Spinal cord (tissue), 9 donors: ENCODE measurements at regions not wholly inside any gene's neighbourhood (a gene's known extent, or its start where the extent isn't known, plus 50 kb on each side); places are given as distances from the start of the nearest gene placed in this dataset.
"Not testable (repeated sequence)": the region's sequence is repeated elsewhere in the genome, so short reads cannot be mapped to it uniquely, and the experiment has no call there.

Experiments used
- DNase-seq, 6 donors: peaks; one replicate each; pipeline versions ENCODE4 v3.0.0 to v3.0.0-alpha.2; 2013 to 2015; ENCODE audit warnings: low spot score in 6 of 6, low read depth in 4 of 6
- H3K27ac ChIP-seq: one replicate; pipeline ENCODE4 v1.5.1; 2013; ENCODE audit warnings: low read depth, low read length, control low read depth
- H3K27me3 ChIP-seq: one replicate; pipeline ENCODE4 v1.6.1; 2013; ENCODE audit warnings: low read length; ENCODE audit not compliant: control insufficient read depth, insufficient read depth
- H3K36me3 ChIP-seq: one replicate; pipeline ENCODE4 v1.6.1; 2013; ENCODE audit warnings: low read length; ENCODE audit not compliant: control insufficient read depth, insufficient read depth
- H3K4me1 ChIP-seq: one replicate; pipeline ENCODE4 v1.6.1; 2013; ENCODE audit warnings: low read length; ENCODE audit not compliant: control insufficient read depth, insufficient read depth
- H3K4me3 ChIP-seq: one replicate; pipeline ENCODE4 v1.5.1; 2013; ENCODE audit warnings: low read depth, low read length, control low read depth
- H3K9me3 ChIP-seq: one replicate; pipeline ENCODE4 v1.6.1; 2013; ENCODE audit warnings: low read length; ENCODE audit not compliant: control insufficient read depth, insufficient read depth
- WGBS: methylation state at CpG from one replicate; pipeline ENCODE4 v1.1.5; 2013; ENCODE audit warnings: missing lambda C conversion rate; ENCODE audit not compliant: insufficient coverage; 5-methylcytosine and 5-hydroxymethylcytosine counted together
- donor health status: healthy.

GRCh38 chr15:96197721-96198120 lies 132.8 kb upstream of the NR2F2 start:
- H3K36me3 ChIP-seq = no peaks in the 10 kb centered on the region
- no peaks in the 10 kb centered on the region for H3K4me1 ChIP-seq
- no peaks in the 10 kb centered on the region for H3K9me3 ChIP-seq
- no peaks in the 10 kb centered on the region for H3K27me3 ChIP-seq
- no peak overlapping the region for H3K4me3 ChIP-seq
- H3K27ac ChIP-seq = no peak overlapping the region
- no peak for DNase-seq
- 100% methylated on average over 1 of the region's 1 CpG for WGBS

DNA sequence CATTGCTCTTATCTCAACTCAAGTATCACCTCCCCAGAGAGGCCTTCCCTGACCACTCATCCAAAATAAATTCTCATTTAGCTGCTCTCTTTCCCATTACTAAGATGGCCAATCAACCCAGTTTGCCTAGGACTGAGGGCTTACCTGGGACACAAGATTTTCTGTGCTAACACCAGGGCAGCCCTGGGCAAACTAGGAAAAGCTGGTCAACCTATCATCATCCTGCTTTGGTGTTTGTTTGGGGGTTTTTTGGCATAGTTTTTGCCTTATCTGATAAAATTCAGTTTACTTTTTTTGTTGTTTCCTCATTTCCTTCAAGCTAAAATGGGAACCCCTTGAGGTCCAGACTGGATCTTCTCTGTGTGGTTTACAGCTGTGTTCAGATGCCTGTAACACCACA lies 131.4 kb upstream of the NR2F2 start:
- H3K4me3 ChIP-seq = no peak overlapping the region
- no peaks in the 10 kb centered on the region for H3K36me3 ChIP-seq
- no peak overlapping the region for H3K27ac ChIP-seq
- no peaks in the 10 kb centered on the region for H3K4me1 ChIP-seq
- H3K9me3 ChIP-seq = no peaks in the 10 kb centered on the region
- no peak for DNase-seq
- no peaks in the 10 kb centered on the region for H3K27me3 ChIP-seq

DNA sequence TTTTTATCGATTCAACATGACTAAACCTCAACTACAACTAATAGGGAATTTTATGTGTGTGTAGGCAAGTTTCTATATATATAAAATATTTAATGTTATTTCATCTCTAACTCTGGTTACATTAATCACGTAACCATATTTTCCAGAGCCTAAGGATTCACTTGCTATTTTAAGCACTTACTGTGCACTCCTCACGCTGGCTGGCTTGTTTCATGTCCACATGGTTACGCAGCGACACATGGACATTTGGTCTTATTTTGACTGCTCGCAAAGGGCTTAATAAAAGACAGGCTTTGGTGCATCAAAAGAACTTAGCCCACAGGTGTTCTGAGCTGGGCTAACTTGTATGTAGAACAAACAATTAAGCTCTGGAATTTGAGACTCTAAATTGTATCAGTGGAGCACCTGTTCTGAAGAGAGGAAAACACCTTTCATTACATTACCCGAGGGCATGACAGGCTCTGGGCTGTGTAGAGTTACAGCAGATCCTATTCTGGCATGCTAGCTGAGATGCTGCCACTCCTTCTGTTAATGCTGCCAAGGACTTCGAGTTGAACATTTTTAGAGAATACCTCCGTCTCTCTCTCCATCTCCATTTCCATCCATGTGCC lies 130.0 kb upstream of the NR2F2 start:
- no peak for DNase-seq
- H3K27me3 ChIP-seq = no peaks in the 10 kb centered on the region
- H3K36me3 ChIP-seq = no peaks in the 10 kb centered on the region
- H3K27ac ChIP-seq = no peak overlapping the region
- no peaks in the 10 kb centered on the region for H3K9me3 ChIP-seq
- no peaks in the 10 kb centered on the region for H3K4me1 ChIP-seq
- 93% methylated on average over 8 of the region's 9 CpGs for WGBS
- H3K4me3 ChIP-seq = no peak overlapping the region

GRCh38 chr15:96201696-96202095 lies 128.8 kb upstream of the NR2F2 start:
- Histone ChIP-seq H3K9me3 (no peaks in the 10 kb centered on the region), H3K36me3 (no peaks in the 10 kb centered on the region), H3K27ac (no peak overlapping the region)

DNA sequence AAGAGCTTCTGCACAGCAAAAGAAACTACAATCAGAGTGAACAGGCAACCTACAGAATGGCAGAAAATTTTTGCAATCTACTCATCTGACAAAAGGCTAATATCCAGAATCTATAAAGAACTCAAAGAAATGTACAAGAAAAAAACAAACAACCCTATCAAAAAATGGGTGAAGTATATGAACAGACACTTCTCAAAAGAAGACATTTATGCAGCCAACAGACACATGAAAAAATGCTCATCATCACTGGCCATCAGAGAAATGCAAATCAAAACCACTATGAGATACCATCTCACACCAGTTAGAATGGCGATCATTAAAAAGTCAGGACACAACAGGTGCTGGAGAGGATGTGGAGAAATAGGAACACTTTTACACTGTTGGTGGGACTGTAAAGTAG lies 124.9 kb upstream of the NR2F2 start:
- H3K27me3 ChIP-seq, H3K9me3 ChIP-seq, H3K27ac ChIP-seq, DNase-seq, H3K36me3 ChIP-seq, H3K4me1 ChIP-seq, H3K4me3 ChIP-seq: not testable (repeated sequence)
- no CpG with 5 or more reads among the region's 1 CpG for WGBS

More at GRCh38 chr15:96201696-96202095, 128.8 kb upstream of the NR2F2 start:
- H3K27me3 ChIP-seq = no peaks in the 10 kb centered on the region
- H3K4me1 ChIP-seq = no peaks in the 10 kb centered on the region
- 92% methylated on average over 2 of the region's 2 CpGs for WGBS
- DNase-seq = no peak
- H3K4me3 ChIP-seq = no peak overlapping the region

GRCh38 chr15:96207377-96208006 lies 123.0 kb upstream of the NR2F2 start:
- Histone ChIP-seq H3K4me1 (no peaks in the 10 kb centered on the region), H3K9me3 (no peaks in the 10 kb centered on the region), H3K36me3 (no peaks in the 10 kb centered on the region), H3K4me3 (no peak overlapping the region), H3K27me3 (no peaks in the 10 kb centered on the region), H3K27ac (no peak overlapping the region)
- DNase-seq = no peak
- no CpG with 5 or more reads among the region's 2 CpGs for WGBS

GRCh38 chr15:96209285-96209735 lies 121.2 kb upstream of the NR2F2 start:
- no peak overlapping the region for H3K4me3 ChIP-seq
- no peak for DNase-seq
- WGBS = 94% methylated on average over 5 of the region's 8 CpGs
- no peaks in the 10 kb centered on the region for H3K27me3 ChIP-seq
- H3K27ac ChIP-seq = no peak overlapping the region
- no peaks in the 10 kb centered on the region for H3K9me3 ChIP-seq
- H3K4me1 ChIP-seq = no peaks in the 10 kb centered on the region
- H3K36me3 ChIP-seq = no peaks in the 10 kb centered on the region

- DNase-seq = no peak
- no peaks in the 10 kb centered on the region for H3K4me1 ChIP-seq
- no peaks in the 10 kb centered on the region for H3K27me3 ChIP-seq
- no peak overlapping the region for H3K27ac ChIP-seq
- no peak overlapping the region for H3K4me3 ChIP-seq
- WGBS = 75% methylated on average over 1 of the region's 2 CpGs
- no peaks in the 10 kb centered on the region for H3K9me3 ChIP-seq
- H3K36me3 ChIP-seq = no peaks in the 10 kb centered on the region
Measured at GRCh38 chr15:96213045-96213444, 117.5 kb upstream of the NR2F2 start.

GRCh38 chr15:96213896-96214295 lies 116.6 kb upstream of the NR2F2 start:
- H3K4me3 ChIP-seq = no peak overlapping the region
- no peaks in the 10 kb centered on the region for H3K9me3 ChIP-seq
- H3K27me3 ChIP-seq = no peaks in the 10 kb centered on the region
- 92% methylated on average over 2 of the region's 4 CpGs for WGBS
- H3K27ac ChIP-seq = no peak overlapping the region
- H3K4me1 ChIP-seq = no peaks in the 10 kb centered on the region
- H3K36me3 ChIP-seq = no peaks in the 10 kb centered on the region
- no peak for DNase-seq

DNA sequence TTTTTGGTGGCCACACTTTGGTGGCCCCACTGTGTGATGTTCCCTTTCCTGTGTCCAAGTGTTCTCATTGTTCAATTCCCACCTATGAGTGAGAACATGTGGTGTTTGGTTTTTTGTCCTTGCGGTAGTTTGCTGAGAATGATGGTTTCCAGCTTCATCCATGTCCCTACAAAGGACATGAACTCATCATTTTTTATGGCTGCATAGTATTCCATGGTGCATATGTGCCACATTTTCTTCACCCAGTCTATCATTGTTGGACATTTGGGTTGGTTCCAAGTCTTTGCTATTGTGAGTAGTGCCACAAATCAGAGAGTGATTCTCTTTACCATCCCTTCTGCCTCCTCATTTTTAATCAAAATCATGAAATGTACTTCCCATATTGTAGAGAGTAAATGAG lies 114.0 kb upstream of the NR2F2 start:
- not testable (repeated sequence) for H3K4me1 ChIP-seq, H3K4me3 ChIP-seq, DNase-seq, H3K27me3 ChIP-seq, H3K27ac ChIP-seq, H3K36me3 ChIP-seq, H3K9me3 ChIP-seq
- no CpG with 5 or more reads among the region's 1 CpG for WGBS
